AG09319 (cell line): ENCODE measurements at regions not wholly inside any gene's neighbourhood (a gene's known extent, or its start where the extent isn't known, plus 50 kb on each side); places are given as distances from the start of the nearest gene placed in this dataset.
A peak's percentile ranks its signal among the peaks of the same experiment; 100 is the strongest.

ENCODE experiments used
- DNase-seq: peaks from one replicate; pipeline ENCODE4 v3.0.0-alpha.2; 2010; ENCODE audit warnings: low read depth; ENCODE audit errors: extremely low read depth
- CTCF ChIP-seq: IDR thresholded peaks from 2 replicates; pipeline ENCODE4 v1.5.1; 2011; ENCODE audit warnings: low read depth, mild to moderate bottlenecking, inconsistent platforms, low read length, moderate library complexity

- no peak for TF ChIP-seq CTCF
- no peak for DNase-seq
These were observed 301.0 kb downstream of the NDFIP2 start for GRCh38 chr13:79781829-79782540.

GRCh38 chr13:79780240-79780639, 299.3 kb downstream of the NDFIP2 start:
- DNase-seq: no peak
- TF ChIP-seq CTCF: no peak

GRCh38 chr13:79779761-79780160, 298.8 kb downstream of the NDFIP2 start:
- no peak for TF ChIP-seq CTCF
- DNase-seq: no peak

- TF ChIP-seq CTCF: no peak
- no peak for DNase-seq
These were observed 297.9 kb downstream of the NDFIP2 start for GRCh38 chr13:79778741-79779460.

- TF ChIP-seq CTCF: no peak
- no peak for DNase-seq
These were observed 296.5 kb downstream of the NDFIP2 start for GRCh38 chr13:79777504-79777903.

GRCh38 chr13:79776531-79777295, 295.8 kb downstream of the NDFIP2 start:
- no peak for TF ChIP-seq CTCF
- no peak for DNase-seq

- peak; percentile 72 for TF ChIP-seq CTCF
- DNase-seq: peak; percentile 49
These were observed 294.9 kb downstream of the NDFIP2 start for GRCh38 chr13:79775830-79776229.
